ENCODE measurements at regions not wholly inside any gene's neighbourhood (a gene's known extent, or its start where the extent isn't known, plus 50 kb on each side); places are given as distances from the start of the nearest gene placed in this dataset.

GRCh38 chr5:88606626-88607025, 276.4 kb downstream of the MEF2C start:
- Histone ChIP-seq H3K9me3 (ENCODE audit: control insufficient read depth, insufficient read depth, low read length) (no peaks in the 10 kb centered on the region), H3K9me1 (ENCODE audit: insufficient read depth, low read length) (no peaks in the 10 kb centered on the region), H3K9ac (ENCODE audit: low read depth, low read length) (no peak overlapping the region), H2AFZ (replicated peaks; ENCODE audit: low read length, poor library complexity) (no peak overlapping the region), H3K4me2 (ENCODE audit: low read depth, low read length) (no peak overlapping the region), H2BK5ac (ENCODE audit: low read depth, low read length, poor library complexity, severe bottlenecking) (no peak overlapping the region), H3K56ac (ENCODE audit: extremely low read depth, insufficient read depth, low read length) (no peak overlapping the region), H2BK120ac (ENCODE audit: low read depth, low read length) (no peak overlapping the region), H4K91ac (ENCODE audit: insufficient read depth, low read depth, low read length) (no peak overlapping the region), H3K23ac (ENCODE audit: low read depth, low read length) (no peak overlapping the region), H2AK5ac (ENCODE audit: low read depth, low read length) (no peak overlapping the region), H4K20me1 (ENCODE audit: insufficient read depth, low read length) (no peaks in the 10 kb centered on the region), H3K27ac (ENCODE audit: insufficient read depth, low read length) (no peak overlapping the region), H3K4me3 (ENCODE audit: insufficient read depth, low read depth, low read length) (no peak overlapping the region), H3K36me3 (ENCODE audit: control insufficient read depth, insufficient read depth, low read length) (no peaks in the 10 kb centered on the region), H3K27me3 (ENCODE audit: control insufficient read depth, insufficient read depth, low read length) (no peaks in the 10 kb centered on the region), H3K18ac (ENCODE audit: low read depth, low read length) (no peak overlapping the region), H4K8ac (ENCODE audit: low read depth in 2 of 2, low read length in 2 of 2) (no peak overlapping the region), H3K4ac (ENCODE audit: low read depth, low read length) (no peak overlapping the region), H2BK15ac (ENCODE audit: low read depth, low read length) (no peak overlapping the region), H3K4me1 (ENCODE audit: control insufficient read depth, insufficient read depth, low read length) (no peaks in the 10 kb centered on the region), H3K79me1 (ENCODE audit: low read depth in 1 of 2, low read length in 2 of 2) (no peaks in the 10 kb centered on the region), H2AK9ac (replicated peaks; ENCODE audit: low read depth, low read length, poor library complexity) (no peak overlapping the region), H3K14ac (replicated peaks; ENCODE audit: low read depth, low read length) (no peak overlapping the region), H2BK20ac (ENCODE audit: low read depth, low read length) (no peak overlapping the region), H4K5ac (ENCODE audit: low read depth, low read length) (no peak overlapping the region)
- WGBS, 2 experiments (ENCODE audit: extremely low coverage in 2 of 2, insufficient read length in 1 of 2) = no CpG with 5 or more reads among the region's 5 CpGs
- in situ Hi-C loops (cut with MboI; ENCODE audit: low sequenced_read_pairs) (no loop called here), intact Hi-C loops (cut with micrococcal nuclease) (no loop called here), dilution Hi-C loops (cut with HindIII; ENCODE audit: low sequenced_read_pairs, unreplicated experiment) (no loop called here)
- POLR2A ChIA-PET (ENCODE audit: unreplicated experiment) = no interaction called here
- ATAC-seq (ENCODE audit: low read depth) (no peak), DNase-seq (no peak)
- BruUV-seq (replicated peaks) = no TSS peak
- CTCF ChIA-PET = no interaction called here
- TF ChIP-seq ELK1 (IDR thresholded peaks at IDR 0.05; ENCODE audit: borderline replicate concordance, low read depth, low read length) (no peak), NFE2L2 (IDR thresholded peaks at IDR 0.05; ENCODE audit: low read depth, low read length) (no peak), CEBPB (IDR thresholded peaks at IDR 0.05; ENCODE audit: low read depth, low read length) (no peak), POLR2A (IDR thresholded peaks at IDR 0.05; ENCODE audit: low read depth, low read length) (no peak), MAFK (IDR thresholded peaks at IDR 0.05; ENCODE audit: low read depth, low read length) (no peak), RFX5 (IDR thresholded peaks at IDR 0.05; ENCODE audit: low read depth, low read length) (no peak), FOS (IDR thresholded peaks at IDR 0.05; ENCODE audit: low read depth, low read length) (no peak), SMC3 (IDR thresholded peaks at IDR 0.05; ENCODE audit: low read depth, low read length) (no peak), MXI1 (IDR thresholded peaks at IDR 0.05; ENCODE audit: borderline replicate concordance, low read depth, low read length) (no peak), RCOR1 (IDR thresholded peaks at IDR 0.05; ENCODE audit: insufficient replicate concordance, low read length) (no peak), RAD21 (IDR thresholded peaks at IDR 0.05; ENCODE audit: low read length) (no peak), CHD1 (IDR thresholded peaks at IDR 0.05; ENCODE audit: low read depth, low read length) (no peak)

Measured in IMR-90 (cell line).